Right ventricle myocardium inferior (tissue), 1 donor: ENCODE measurements at regions not wholly inside any gene's neighbourhood (a gene's known extent, or its start where the extent isn't known, plus 50 kb on each side); places are given as distances from the start of the nearest gene placed in this dataset.
"Not testable (repeated sequence)": the region's sequence is repeated elsewhere in the genome, so short reads cannot be mapped to it uniquely, and the experiment has no call there.

ENCODE experiments used
- ATAC-seq: fragments of 200-7000 bp; cut with Tn5 transposase; one replicate; pipeline ENCODE4 v1.9.1; 2020; ENCODE audit warnings: mild to moderate bottlenecking, moderate library complexity
- DNase-seq: peaks from one replicate; pipeline ENCODE4 v3.0.0; 2021; ENCODE audit errors: missing footprints
- intact Hi-C: fragments of 100-400 bp; cut with DNase I; formaldehyde crosslinking; loops from one replicate; pipeline ENCODE4 v1.11.0; 2022
- donor health status: DM: no; HTN: yes; CAD: no; lungs with severe emphysema.

- ATAC-seq, result no peak
- intact Hi-C loops, result no loop called here
- DNase-seq, result no peak
These were observed 1311.7 kb upstream of the CDH2 start for GRCh38 chr18:29488617-29489016.

DNA sequence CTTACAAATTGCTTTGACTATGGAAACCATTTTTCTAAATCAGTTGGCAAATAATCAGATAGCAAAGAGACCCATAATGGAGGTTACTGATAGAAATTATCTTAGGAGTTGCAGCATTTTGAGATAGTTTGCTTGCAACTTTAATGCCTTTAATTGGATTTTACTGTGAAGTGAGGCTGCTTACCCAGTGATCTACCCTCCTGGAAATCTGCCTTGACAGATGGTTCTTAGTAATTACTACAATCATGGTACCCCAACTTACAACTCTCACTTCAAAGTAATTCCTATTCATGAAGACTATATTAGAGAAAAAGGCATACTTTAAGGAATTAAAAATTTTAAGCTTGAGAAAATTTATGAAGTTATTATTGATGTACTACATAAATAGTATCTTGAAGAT is 1288.6 kb upstream of the CDH2 start:
- intact Hi-C loops, result no loop called here
- ATAC-seq (no peak), DNase-seq (no peak)

GRCh38 chr18:29459972-29460371 is 1283.0 kb upstream of the CDH2 start:
- DNase-seq (no peak), ATAC-seq (no peak)
- intact Hi-C loops, result no loop called here

- intact Hi-C loops, result no loop called here
These were observed 1280.5 kb upstream of the CDH2 start for GRCh38 chr18:29457316-29457889.

GRCh38 chr18:29449424-29449823 is 1272.5 kb upstream of the CDH2 start:
- ATAC-seq (no peak), DNase-seq (no peak)
- intact Hi-C loops, result no loop called here

More at GRCh38 chr18:29457316-29457889, 1280.5 kb upstream of the CDH2 start:
- no peak for DNase-seq
- ATAC-seq, result no peak

DNA sequence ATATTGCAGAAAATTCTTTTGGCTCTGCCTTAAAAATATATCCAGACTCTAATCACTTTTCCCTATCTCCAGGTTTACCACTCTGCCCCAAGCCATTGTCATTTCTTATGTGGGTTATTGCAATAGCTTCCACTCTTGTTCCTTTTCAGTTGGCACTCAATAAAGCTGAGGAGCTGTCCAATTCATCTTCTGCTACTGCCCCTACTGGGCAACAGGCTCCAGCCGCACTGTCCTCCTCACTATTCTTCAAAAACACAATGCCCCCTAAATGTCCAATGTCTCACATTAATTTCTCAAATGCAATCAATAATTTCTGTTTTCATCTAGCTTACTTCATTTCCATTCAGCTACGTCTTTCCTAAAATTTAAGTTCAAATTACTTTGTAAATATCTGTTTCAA is 1262.5 kb upstream of the CDH2 start:
- intact Hi-C loops, result no loop called here
- no peak for DNase-seq

DNA sequence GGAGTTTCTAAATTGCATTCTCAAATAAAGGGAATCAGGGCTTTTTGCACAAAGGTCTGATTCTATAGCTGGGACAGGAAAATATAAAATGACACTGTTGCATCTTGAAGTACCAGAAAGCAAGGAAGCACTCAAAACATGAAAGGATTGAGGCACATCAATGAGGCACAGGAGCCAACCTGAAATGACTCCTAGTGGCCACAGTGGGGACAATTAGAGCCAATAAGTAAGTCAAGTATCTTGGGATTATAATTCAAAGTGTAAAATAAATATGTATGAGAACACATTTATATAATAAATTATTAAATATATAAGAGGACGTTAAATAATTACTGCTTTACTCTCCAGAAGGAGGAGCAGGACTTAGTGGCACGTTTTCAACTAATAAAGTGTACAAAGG is 1259.5 kb upstream of the CDH2 start:
- ATAC-seq (no peak), DNase-seq (no peak)
- intact Hi-C loops, result no loop called here

More for the DNA sequence above, 1262.5 kb upstream of the CDH2 start:
- ATAC-seq, result no peak

DNA sequence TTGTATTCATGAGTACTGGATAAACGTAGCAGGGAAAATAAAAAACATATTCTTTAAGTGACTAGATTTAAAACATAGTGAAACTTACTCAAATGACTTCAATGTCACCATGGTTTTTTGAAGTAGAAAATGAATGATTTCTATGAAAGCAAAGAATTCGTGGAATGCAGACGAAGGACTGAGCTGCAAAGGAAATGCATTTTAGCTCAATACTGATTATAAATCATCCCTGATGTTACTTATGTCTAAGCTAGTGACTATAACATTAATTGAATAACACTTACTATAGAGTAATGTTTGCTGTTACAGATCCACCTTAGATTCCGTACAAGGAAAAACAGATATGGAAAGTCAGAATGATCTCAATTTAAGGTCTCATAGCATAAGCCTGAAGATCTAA is 1257.7 kb upstream of the CDH2 start:
- intact Hi-C loops, result no loop called here
- ATAC-seq, result no peak
- DNase-seq, result no peak

GRCh38 chr18:29430416-29430815 is 1253.5 kb upstream of the CDH2 start:
- ATAC-seq (no peak), DNase-seq (no peak)
- intact Hi-C loops, result no loop called here

DNA sequence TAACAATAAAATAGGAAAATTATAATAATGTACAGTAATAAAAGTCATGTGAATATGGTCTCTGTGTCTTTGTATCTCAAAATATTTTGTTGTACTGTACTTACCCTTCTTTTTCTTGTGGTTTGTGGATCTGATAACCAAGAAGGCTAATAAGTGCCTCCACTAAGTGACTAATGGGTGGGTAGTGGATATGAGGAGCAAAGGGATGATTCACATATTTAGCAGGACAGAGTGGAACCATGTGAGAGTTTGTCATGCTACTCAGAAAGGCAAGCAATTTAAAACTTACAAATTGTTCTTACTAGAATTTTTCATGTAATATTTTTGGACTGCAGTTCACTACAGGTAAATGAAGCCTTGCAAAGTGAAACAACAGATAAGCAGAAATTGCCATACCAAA is 1241.2 kb upstream of the CDH2 start:
- DNase-seq, result no peak
- intact Hi-C loops, result no loop called here
- no peak for ATAC-seq

GRCh38 chr18:29406996-29407395 is 1230.1 kb upstream of the CDH2 start:
- DNase-seq (no peak), ATAC-seq (no peak)
- intact Hi-C loops, result no loop called here

- intact Hi-C loops, result no loop called here
- DNase-seq (no peak), ATAC-seq (no peak)
These were observed 1220.6 kb upstream of the CDH2 start for GRCh38 chr18:29397536-29397935.

DNA sequence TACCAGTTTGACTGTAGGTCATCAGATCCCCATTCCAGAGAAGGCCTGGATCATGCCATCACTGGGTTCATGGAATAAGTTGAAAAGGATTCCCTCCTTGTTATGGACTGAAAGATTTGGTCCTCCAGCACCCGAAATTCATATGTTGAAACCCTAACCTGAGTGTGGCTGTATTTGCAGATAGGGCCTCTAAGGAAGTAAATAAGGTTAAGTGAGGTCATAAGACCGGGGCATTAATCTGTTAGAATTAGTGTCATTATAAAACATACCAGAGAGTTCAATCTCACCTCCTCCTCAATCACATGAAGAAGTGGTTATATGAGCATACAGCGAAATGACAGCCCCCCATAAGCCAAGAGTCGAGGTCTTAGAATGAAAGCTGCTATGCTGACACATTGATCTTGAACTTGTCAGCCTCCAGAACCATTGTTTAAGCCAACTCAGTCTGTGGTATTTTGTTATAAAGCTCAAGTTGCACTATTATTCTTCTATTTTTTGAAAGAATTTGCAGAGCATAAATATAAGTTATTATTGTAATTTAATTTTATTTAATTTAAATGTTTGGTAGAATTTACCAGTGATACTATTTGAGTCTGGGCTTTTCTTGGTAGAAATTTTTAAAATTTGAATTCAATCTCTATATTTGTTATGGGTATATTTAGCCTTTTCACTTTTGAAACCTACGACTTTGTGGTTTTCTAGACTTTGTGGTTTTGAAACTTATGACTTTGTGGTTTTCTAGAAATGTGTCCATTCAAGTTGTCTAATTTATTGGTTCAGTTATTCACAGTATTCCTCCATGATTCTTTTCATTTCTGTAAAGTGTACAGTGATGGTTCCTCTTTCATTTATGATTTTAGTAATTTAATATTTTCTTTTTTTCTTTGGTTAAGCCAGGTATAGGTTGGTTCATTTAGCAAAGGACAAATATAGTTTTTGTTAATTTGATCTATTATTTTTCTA is 1206.7 kb upstream of the CDH2 start:
- DNase-seq (no peak), ATAC-seq (no peak)
- intact Hi-C loops, result no loop called here

DNA sequence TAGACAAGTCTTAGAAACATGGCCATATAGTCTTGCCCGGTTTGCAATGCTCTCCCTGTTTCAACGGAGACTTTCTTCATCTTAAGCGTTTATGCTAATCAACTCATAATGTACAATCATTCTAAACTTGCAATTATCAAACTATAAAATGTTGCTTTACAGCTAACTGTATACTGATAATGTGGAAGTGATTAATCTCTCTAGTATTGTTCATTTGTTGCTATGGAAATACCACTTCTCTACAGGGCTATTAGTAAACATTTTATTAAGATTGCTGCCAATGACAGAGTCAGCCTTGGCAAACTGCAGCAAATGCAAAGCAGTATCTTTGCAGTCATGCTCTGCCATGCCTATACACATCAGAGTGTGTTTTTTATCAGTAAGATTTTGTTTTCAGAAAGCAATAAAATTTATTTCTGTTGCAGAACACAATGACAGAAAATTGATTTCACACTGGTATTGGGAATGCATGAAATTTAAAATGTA is 1201.8 kb upstream of the CDH2 start:
- ATAC-seq (no peak), DNase-seq (no peak)
- intact Hi-C loops, result no loop called here

- intact Hi-C loops, result no loop called here
- no peak for DNase-seq
- ATAC-seq, result no peak
These were observed 1200.4 kb upstream of the CDH2 start for GRCh38 chr18:29377346-29377745.

GRCh38 chr18:29373000-29373399 is 1196.1 kb upstream of the CDH2 start:
- ATAC-seq, result no peak
- DNase-seq, result no peak
- intact Hi-C loops, result no loop called here

DNA sequence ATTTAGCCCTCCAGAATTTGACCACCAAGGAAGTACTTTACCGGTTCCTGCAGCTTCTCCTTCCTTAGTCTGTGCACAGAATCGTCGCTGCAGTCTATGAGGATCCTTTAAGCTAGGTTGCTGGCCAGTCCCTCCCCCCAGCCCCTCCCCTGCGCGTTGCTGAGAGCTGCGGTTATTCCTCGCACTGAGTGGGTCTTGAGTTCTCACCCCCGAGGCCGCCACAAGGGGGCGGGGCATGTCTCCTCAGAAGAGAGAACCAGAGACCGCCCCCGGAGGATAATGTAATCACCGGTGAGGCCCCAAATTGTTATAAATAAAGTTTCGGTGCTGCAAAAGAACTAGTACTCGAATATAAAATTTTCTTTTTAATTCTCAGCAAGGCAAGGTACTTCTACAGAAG is 1184.9 kb upstream of the CDH2 start:
- DNase-seq, result no peak
- intact Hi-C loops, result no loop called here
- no peak for ATAC-seq

GRCh38 chr18:29360659-29361058 is 1183.7 kb upstream of the CDH2 start:
- DNase-seq, intact Hi-C loops, ATAC-seq: not testable (repeated sequence)

DNA sequence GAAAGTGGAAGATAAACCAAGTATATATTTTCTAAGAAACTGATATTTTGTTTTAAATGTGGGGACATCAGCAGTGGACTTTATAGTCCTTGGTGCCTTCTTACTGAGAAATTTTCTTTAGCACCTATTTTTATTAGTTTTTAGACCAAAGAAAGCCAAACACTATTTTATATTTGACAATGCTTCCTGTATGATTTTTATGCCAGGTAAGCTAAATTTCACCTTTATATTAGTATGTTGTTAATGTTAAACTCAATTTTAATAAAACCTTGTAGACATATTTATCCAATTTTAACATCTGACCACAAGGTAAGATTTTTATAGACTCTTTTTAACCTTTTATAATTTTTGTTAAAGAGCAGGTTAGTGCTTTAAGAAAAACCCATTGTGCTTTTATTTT is 1182.3 kb upstream of the CDH2 start:
- ATAC-seq, intact Hi-C loops, DNase-seq: not testable (repeated sequence)

- no peak for DNase-seq
- intact Hi-C loops, result no loop called here
- no peak for ATAC-seq
These were observed 1174.2 kb upstream of the CDH2 start for GRCh38 chr18:29351171-29351570.
